OCI-M2 (cell line): ENCODE measurements at regions not wholly inside any gene's neighbourhood (a gene's known extent, or its start where the extent isn't known, plus 50 kb on each side); places are given as distances from the start of the nearest gene placed in this dataset.
"Not testable (repeated sequence)": the region's sequence is repeated elsewhere in the genome, so short reads cannot be mapped to it uniquely, and the experiment has no call there.

Source experiments
- DNase-seq: peaks from one replicate; lab custom pipeline; 2025; ENCODE audit not compliant: unreplicated experiment; lab: John Stamatoyannopoulos, UW

GRCh38 chr3:107193116-107193515 lies 184.1 kb upstream of the CCDC54 start:
- no peak for DNase-seq

GRCh38 chr3:107198581-107199181 lies 178.6 kb upstream of the CCDC54 start:
- DNase-seq: no peak

GRCh38 chr3:107201146-107201545 lies 176.1 kb upstream of the CCDC54 start:
- no peak for DNase-seq

GRCh38 chr3:107202885-107203284 lies 174.4 kb upstream of the CCDC54 start:
- DNase-seq: not testable (repeated sequence)

GRCh38 chr3:107204121-107204520 lies 173.1 kb upstream of the CCDC54 start:
- no peak for DNase-seq

GRCh38 chr3:107205358-107205757 lies 171.9 kb upstream of the CCDC54 start:
- DNase-seq: no peak

GRCh38 chr3:107206141-107206540 lies 171.1 kb upstream of the CCDC54 start:
- no peak for DNase-seq

- no peak for DNase-seq
Measured at GRCh38 chr3:107206945-107207344, 170.3 kb upstream of the CCDC54 start.

GRCh38 chr3:107208100-107208499 lies 169.1 kb upstream of the CCDC54 start:
- no peak for DNase-seq

GRCh38 chr3:107208796-107209195 lies 168.4 kb upstream of the CCDC54 start:
- no peak for DNase-seq

- DNase-seq: no peak
Measured at GRCh38 chr3:107209302-107209990, 167.8 kb upstream of the CCDC54 start.

- no peak for DNase-seq
Measured at GRCh38 chr3:107211608-107212007, 165.6 kb upstream of the CCDC54 start.

- no peak for DNase-seq
Measured at GRCh38 chr3:107212618-107213017, 164.6 kb upstream of the CCDC54 start.

- DNase-seq: no peak
Measured at GRCh38 chr3:107213044-107213669, 164.1 kb upstream of the CCDC54 start.

- DNase-seq: no peak
Measured at GRCh38 chr3:107216229-107216628, 161.0 kb upstream of the CCDC54 start.

- DNase-seq: no peak
Measured at GRCh38 chr3:107216711-107217110, 160.5 kb upstream of the CCDC54 start.

- DNase-seq: no peak
Measured at GRCh38 chr3:107217172-107217571, 160.1 kb upstream of the CCDC54 start.

- DNase-seq: no peak
Measured at GRCh38 chr3:107218864-107219269, 158.4 kb upstream of the CCDC54 start.

- DNase-seq: no peak
Measured at GRCh38 chr3:107220538-107220937, 156.7 kb upstream of the CCDC54 start.

- DNase-seq: no peak
Measured at GRCh38 chr3:107221856-107222255, 155.4 kb upstream of the CCDC54 start.

- no peak for DNase-seq
Measured at GRCh38 chr3:107222907-107223306, 154.3 kb upstream of the CCDC54 start.

- no peak for DNase-seq
Measured at GRCh38 chr3:107224026-107224596, 153.1 kb upstream of the CCDC54 start.
